ENCODE measurements at regions not wholly inside any gene's neighbourhood (a gene's known extent, or its start where the extent isn't known, plus 50 kb on each side); places are given as distances from the start of the nearest gene placed in this dataset.
"Not testable (repeated sequence)": the region's sequence is repeated elsewhere in the genome, so short reads cannot be mapped to it uniquely, and the experiment has no call there.

DNA sequence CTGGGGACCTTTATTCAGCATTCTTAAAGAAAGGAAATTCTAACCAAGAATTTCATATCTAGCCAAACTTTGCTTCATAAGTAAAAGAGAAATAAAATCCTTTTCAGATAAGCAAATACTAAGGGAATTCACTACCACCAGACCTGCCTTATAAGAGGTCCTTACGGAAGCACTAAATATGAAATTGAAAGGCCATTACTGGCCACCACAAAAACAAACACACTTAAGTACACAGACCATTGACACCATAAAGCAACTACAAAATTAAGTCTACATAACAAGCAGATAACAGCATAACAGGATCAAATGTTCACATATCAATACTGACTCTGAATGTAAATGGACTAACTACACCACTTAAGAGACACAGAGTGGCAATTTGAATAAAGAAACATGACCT is 361.4 kb upstream of the POU5F2 start:
- DNase-seq (ENCODE audit: low read depth in 2 of 3, low spot score in 1 of 3) = no peak

DNA sequence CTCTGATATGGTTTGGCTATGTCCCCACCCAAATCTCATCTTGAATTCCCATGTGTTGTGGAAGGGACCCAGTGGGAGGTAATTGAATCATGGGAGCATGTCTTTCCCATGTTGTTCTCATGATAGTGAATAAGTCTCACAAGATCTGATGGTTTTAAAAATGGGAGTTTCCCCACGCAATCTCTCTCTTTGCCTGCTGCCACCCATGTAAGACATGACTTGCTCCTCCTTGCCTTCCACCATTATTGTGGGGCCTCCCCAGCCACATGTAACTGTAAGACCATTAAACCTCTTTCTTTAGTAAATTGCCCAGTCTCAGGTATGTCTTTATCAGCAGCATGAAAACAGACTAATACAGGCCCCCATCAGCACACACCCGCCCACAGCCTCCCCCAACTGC is 356.0 kb upstream of the POU5F2 start:
- DNase-seq (ENCODE audit: low read depth in 2 of 3, low spot score in 1 of 3) = not testable (repeated sequence)

DNA sequence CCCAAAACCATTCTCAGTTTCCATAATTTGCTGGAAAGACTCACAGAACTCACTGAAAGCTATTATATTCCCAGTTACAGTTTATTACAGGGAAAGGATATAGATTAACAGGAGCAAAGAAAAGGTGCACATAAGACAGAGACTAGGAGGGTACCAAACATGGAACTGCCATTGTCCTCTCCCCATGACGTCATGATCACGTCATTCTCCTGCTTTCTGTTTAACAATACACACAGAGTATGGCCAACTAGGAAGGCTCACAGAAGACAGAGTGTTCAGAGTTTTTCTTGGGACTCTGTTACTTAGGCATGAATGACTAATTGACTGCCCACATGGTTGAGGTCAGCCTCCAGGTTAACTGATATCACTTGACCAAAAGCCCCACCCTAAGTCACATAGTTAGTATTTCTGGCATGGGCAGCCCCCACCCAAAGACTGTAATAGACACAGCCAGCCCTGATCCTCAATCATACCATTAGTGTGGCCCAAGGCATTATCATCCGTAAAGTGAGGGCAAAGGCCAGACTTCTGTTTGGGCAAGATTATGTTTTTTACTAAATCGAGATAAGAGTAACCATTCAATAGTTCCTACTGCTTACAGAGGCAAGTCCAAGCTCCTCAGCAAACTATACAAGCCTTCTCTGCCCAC is 353.5 kb upstream of the POU5F2 start:
- no peak for DNase-seq (ENCODE audit: low read depth in 2 of 3, low spot score in 1 of 3)

DNA sequence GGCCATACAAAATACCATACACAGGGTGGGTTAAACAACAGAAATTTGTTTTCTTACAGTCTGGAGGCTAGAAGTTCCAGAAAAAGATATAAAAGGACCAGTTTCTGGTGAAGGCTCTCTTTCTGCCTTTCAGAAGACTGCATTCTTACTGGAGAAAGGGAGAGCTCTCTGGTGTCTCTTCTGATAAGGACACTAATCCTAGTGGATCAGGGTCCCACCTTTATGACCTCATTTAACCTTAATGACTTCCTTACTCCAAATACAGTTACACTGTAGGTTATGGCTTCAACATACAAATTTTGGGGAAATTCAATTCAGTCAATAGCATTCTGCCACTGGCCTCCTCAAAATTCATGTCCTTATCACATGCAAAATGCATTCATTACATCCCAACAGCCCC is 351.9 kb upstream of the POU5F2 start:
- DNase-seq (ENCODE audit: low read depth in 2 of 3, low spot score in 1 of 3) = no peak

DNA sequence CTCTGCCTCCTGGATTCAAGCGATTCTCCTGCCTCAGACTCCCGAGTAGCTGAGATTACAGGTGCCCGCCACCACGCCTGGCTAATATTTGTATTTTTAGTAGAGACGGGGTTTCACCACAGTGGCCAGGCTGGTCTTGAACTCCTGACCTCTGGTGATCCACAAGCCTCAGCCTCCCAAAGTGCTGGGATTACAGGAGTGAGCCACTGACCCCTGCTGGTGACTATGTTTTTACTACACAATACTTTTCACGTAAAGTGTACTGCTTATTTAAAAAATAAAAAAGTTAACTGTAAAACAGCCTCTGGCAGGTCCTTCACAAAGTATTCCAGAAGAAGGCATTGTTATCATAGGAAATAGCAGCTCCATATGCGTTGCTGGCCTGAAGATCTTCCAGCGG is 345.2 kb upstream of the POU5F2 start:
- DNase-seq (ENCODE audit: low read depth in 2 of 3, low spot score in 1 of 3) = not testable (repeated sequence)

DNA sequence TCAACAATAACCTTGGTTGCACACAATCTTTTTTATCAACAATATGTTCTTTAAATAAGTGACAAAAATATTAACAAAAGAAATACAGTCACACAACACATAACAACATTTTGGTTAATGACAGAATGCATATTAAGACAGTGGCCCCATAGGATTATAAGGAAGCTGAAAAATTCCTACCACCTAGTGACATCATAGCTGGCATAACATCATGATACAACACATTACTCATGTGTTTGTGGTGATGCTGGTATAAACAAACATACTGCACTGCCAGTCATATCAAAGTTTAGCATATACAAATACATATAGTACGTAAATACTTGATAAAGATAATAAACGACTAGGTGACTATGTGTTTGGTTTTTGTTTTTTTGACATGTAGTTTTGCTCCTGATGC is 344.8 kb upstream of the POU5F2 start:
- DNase-seq (ENCODE audit: low read depth in 2 of 3, low spot score in 1 of 3) = no peak

DNA sequence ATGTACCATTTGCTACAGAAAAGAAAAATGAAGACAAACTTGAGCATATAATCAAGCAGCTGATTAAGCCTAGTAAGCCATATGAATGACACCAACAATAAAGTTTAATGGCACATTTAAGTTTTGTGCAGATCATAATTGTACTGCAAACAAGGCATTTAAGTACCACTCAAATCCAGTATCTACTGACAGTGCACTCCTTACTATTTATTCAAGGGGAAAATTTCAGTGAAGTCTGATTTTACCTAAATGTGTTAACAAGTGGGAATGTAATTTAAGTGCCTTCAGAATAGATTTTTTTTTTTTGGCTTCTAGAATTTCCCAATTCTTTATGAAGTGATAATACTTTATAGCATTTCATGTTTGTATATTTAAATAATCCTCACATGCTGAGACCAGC is 341.0 kb upstream of the POU5F2 start:
- DNase-seq (ENCODE audit: low read depth in 2 of 3, low spot score in 1 of 3) = no peak

DNA sequence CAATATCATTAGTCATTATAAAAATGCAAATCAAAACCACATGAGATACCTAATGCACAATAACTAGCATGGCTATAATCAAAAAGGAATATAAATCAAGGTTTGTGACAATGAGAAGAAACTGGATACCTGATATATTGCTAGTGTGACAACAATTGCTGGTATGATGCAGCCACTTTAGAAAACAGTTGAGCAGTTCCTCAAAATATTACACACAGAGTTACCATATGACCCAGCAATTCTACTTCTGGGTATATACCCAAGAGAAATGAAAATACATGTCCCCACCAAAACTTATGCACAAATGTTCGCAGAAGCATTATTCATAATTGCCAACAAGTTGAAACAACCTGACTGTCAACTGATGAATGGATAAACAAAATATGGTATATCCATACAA is 339.7 kb upstream of the POU5F2 start:
- DNase-seq (ENCODE audit: low read depth in 2 of 3, low spot score in 1 of 3) = no peak

DNA sequence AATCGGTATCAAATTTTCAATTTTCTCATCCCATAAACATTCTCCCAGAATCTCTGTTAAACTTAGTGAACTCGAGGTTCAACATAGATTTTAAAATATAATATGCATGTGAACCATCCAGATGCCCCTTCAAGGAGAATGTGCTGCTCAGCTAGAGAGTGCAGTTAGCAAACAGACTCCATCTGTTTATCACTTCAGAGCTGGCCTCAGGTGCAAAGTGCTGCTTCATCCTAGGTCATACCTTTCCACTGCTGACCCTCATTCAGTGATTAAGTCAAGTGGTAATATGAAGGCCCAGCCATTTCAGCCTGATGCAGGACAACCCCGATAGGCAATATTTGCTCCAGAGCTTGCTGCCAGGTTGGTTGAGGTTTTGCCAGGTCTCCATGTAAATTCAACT is 339.0 kb upstream of the POU5F2 start:
- no peak for DNase-seq (ENCODE audit: low read depth in 2 of 3, low spot score in 1 of 3)

DNA sequence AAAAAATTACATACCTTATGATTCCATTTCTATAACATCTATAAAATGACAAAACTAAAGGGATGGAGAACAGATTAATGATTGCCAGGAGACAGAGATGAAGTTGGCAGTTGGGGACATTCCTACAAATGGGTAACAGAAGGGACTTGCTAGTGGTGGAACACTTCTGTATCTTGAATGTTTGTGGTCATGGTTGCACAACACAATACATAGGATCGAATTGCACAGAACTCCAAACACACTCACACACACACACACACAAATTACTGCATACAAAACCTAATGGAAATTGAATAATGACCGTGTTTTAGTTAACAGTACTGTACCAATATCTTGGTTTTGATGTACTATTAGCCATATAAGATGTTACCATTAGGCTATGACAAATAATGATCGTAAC is 330.7 kb upstream of the POU5F2 start:
- no peak for DNase-seq (ENCODE audit: low read depth in 2 of 3, low spot score in 1 of 3)

DNA sequence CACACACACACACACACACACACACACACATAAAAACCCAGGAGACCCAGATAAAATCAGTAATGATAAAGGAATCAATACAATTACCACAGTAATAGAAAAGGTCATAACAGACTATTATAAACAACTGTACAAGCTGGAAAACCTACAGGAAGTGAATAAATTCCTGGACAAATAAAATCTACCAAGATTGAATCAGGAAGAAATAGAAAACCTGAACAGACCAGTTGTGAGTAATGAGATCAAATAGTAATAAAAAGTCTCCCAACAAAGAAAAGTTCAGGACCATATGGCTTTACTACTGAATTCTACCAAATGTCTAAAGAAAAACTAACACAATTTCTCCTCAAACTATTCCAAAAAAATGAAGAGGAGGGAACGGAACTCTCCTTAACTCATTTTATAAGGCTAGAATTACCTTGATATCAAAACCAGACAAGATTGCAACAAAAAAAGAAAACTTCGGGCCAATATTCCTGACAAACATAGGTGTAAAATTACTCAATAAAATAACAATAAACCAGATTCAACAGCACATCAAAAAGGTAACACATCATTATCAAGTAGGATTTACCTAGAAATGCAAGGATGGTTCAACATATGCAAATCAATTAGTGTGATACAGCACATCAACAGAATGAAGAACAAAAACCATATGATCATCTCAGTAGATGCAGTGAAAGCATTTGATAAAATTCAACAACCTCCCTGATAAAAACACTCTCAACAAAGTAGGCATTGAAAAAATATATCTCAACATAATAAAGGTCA is 325.2 kb upstream of the POU5F2 start:
- no peak for DNase-seq (ENCODE audit: low read depth in 2 of 3, low spot score in 1 of 3)

DNA sequence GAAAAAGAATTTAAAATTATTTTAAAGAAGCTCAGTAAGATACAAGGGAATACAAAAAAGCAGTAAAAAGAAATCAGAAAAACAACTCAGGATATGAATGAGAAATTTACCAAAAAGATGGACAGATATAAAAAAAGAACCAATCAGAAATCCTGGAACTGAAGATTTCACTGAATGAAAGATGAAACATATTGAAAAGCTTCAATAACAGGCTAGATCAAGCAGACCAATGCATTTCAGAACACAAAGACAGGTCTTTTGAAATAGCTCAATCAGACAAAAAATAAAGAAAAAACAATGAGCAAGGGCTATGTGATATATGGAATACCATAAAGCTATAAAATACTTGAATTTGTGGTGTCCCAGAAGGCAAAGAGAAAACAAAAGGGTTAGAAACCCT is 322.6 kb upstream of the POU5F2 start:
- no peak for DNase-seq (ENCODE audit: low read depth in 2 of 3, low spot score in 1 of 3)

DNA sequence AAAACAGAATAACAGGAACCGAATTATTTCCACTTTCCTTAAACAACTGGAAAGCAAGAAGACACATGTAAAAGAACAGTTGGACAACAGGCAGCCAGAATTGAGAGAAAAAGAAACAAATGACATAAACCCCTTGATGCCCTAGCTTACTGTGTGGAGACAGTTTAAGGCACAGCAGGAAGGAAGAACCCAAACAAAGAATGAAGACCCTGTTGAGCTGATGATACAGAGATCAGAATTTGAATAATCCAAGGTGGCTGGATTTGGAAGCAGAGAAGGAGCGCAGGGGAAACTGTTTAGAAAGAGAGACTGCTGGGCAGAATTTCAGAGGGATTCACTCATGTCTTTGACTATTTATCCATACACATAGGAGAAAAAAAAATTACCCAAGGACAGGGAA is 316.3 kb upstream of the POU5F2 start:
- no peak for DNase-seq (ENCODE audit: low read depth in 2 of 3, low spot score in 1 of 3)

DNA sequence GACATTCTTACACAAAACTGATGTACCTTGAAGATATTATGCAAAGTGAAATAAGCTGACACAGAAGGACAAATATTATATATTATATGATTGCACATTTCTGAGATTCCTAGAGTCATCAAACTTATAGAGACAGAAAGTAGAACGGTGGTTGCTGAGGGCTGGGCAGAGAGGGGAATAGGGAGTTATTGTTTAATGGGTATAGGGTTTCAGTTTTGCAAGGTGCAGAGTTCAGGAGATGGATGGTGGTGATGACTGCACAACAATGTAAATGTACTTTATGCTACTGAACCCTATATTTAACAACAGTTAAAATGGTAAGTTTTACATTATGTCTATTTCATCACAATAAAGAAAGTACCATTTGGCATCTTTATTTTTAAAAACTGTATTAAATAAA is 315.8 kb upstream of the POU5F2 start:
- no peak for DNase-seq (ENCODE audit: low read depth in 2 of 3, low spot score in 1 of 3)

DNA sequence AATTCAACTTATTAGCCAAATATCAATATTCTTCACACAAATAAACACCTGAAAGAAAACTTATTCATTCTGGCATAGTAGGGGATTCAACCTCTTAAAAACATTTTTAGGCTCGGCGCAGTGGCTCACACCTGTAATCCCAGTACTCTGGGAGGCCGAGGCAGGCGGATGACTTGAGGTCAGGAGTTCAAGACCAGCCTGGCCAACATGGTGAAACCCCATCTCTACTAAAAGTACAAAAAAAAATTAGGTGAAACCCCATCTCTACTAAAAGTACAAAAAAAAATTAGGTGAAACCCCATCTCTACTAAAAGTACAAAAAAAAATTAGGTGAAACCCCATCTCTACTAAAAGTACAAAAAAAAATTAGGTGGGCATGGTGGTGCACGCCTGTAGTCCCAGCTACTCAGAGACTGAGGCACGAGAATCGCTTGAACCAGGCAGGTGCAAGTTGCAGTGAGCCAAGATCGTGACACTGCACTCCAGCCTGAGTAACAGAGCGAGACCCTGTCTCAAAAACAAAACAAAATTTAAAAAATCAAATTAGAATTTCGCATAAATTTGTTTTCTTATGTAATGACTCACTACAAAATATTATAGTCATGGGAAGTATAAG is 308.0 kb upstream of the POU5F2 start:
- DNase-seq (ENCODE audit: low read depth in 2 of 3, low spot score in 1 of 3) = not testable (repeated sequence)

DNA sequence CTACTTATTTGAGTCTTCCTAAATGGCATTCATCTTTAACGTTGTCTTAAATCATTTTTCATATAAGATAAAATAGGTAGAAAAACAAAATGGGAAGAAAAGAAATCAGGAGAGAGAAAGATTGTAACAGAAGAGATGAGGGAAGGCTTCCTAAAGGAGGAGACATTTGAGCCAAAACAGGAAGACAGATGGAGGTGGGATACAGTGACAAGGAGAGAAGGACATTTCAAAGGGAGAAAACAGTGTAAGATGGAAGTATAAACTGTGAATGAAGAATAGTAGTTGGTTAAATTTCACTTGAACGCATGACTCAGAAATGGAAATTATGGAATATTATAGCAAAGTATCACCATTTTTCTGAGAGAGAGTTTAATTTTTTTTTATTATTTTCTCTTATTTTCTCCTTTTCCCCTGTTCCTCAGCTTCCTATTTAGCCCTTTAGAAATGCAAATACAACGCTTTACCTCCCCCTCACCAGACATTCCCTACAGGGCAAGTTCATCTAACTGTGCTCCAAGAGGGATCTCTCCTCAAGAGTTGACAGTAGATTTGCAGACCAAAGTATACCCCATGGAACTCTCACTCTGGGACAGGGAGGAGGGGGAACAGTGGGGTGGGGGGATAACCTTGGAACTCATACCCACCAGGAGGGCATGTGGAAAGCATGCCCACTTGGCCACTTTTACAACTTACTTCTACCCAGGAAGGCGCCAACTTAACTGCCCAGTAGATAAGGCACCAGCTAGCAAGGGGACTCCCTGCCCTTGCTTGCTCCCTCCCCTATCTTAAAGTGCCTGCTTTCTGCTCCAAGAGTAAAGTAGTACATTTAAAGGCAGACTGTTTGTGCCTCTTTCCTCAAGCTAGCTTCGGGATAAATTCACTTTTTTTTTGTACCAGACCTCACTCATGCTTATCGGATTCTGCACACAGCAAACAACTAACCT is 304.7 kb upstream of the POU5F2 start:
- DNase-seq (ENCODE audit: low read depth in 2 of 3, low spot score in 1 of 3) = no peak

DNA sequence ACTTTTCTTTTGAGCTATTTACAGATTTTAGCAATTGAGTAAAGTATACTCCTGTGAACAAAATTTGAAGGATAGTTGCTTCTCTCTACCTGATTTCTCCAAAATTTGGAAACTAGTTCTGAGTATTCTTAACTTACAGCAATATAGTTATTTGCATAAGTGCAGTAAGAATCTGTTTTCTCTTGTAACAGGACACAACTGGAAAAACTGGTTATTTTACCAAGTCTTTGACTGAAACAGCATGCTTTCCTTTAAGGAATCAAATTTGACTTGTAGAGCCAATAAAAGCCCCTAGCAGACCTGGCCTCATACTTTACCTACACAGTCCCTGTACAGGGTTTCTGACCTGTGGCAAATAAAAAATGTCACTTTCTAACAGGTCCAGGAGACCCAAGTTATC is 301.9 kb upstream of the POU5F2 start:
- DNase-seq (ENCODE audit: low read depth in 2 of 3, low spot score in 1 of 3) = no peak

DNA sequence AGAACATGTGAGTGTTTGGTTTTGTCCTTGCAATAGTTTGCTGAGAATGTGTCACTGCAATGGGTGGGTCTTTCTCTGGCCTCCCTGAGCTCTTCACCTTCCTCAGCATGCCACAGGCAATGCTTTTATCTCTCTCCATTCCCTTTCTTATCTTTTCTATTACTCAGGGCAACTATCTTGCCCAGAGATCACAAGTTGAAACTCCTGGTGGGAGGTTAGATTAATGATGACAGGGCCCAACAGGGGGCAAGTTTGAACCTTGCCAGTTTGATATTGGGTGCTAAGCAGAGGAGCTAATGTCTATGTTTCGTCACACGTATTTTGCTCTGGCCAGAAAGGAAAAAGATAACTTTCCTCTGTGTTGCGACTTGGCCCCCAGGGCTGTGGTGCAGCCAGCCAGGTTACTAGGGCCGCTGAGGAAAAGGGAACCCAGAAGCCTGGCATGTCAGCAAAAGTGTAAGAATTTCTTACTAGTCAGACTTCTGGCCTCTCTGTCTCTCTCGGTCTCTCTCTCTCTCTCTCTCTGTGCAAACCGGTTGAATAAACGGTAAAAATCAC is 299.3 kb upstream of the POU5F2 start:
- DNase-seq (ENCODE audit: low read depth in 2 of 3, low spot score in 1 of 3) = no peak

DNA sequence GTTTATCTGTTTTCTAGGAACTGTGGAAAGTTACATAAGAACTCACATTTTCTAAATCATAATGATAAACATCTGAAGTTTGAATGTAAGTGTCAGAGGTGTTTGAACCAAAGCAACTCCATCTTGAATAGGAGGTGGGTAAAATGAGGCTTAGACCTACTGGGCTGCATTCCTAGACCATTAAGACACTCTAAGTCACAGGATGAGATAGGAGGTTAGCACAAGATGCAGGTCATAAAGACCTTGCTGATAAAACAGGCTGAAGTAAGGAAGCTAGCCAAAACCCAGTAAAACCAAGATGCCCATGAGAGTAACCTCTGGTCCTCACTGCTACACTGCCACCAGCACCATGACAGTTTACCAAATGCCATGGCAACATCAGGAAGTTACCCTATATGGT is 297.7 kb upstream of the POU5F2 start:
- DNase-seq (ENCODE audit: low read depth in 2 of 3, low spot score in 1 of 3) = no peak

DNA sequence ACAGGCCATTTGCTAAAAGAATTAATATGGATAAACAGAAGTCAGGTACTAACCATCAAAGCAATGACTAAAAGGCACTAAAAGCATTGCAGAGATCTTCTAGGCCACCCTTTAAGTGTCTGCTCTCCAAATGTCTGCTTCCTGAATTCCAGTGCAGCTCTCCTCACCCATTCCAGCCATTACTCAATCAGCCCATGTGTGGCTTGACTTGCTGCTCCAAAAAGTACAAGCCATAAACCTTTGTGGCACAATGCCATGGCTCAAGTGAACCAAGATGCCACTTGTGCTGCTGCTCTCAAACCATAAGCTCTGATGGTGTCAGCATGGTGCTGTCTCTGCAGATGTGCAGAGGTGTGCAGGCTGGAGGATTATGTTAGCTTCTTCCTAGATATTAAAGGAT is 290.2 kb upstream of the POU5F2 start:
- no peak for DNase-seq (ENCODE audit: low read depth in 2 of 3, low spot score in 1 of 3)

DNA sequence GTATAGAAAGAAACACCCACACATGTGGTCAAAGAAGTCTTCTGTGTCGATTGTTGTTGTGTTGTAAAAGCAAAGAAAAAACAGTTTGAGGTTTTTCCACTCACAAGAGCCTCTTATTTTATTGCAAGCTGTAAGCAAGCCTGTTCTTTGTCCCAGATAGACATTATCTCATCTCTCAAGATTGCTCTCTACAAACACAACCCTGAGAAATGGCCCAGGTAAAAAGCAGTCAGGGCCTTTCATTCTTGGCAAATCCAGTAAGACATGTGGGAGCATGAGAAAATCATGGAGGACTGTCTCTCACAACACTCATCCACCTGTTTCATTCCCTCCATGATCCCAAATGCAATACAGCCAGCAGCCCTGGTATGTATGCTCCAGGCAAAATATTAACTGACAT is 286.6 kb upstream of the POU5F2 start:
- no peak for DNase-seq (ENCODE audit: low read depth in 2 of 3, low spot score in 1 of 3)

Measured in stimulated activated CD4-positive, alpha-beta T cell treated with anti-CD3 and anti-CD28 coated beads, Interleukin-12 subunit alpha, Interleukin-12 subunit beta, amount 100 ng/mL, for 48 hours (primary cell).